ENCODE measurements at regions not wholly inside any gene's neighbourhood (a gene's known extent, or its start where the extent isn't known, plus 50 kb on each side); places are given as distances from the start of the nearest gene placed in this dataset.
A peak's percentile ranks its signal among the peaks of the same experiment; 100 is the strongest.

DNA sequence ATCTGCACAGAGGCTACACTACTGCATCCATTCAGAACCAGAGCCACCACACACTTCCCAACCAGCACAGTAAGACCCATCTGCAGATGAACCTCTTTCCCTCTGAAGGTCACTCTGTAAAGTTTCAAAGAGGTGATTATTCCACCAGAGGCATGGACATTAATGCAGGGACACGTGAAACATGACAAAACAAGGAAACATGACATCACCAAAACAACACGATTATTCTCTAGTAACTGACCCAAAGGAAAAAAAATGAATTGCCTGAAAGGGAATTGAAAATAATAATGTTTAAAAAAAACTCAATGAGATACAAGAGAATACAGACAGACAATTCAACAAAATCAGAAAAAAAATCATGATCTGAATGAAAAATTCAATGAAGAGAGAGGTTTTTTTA is 139.1 kb downstream of the RERGL start:
- POLR2A ChIA-PET, result no interaction called here
- H3K4me3 ChIP-seq (ENCODE audit: low read depth, low read length), result no peak overlapping the region
- intact Hi-C loops (cut with micrococcal nuclease; ENCODE audit: unreplicated experiment), result no loop called here
- H3K4me1 ChIP-seq, result no peaks in the 10 kb centered on the region
- no peak for DNase-seq
- H3K27me3 Mint-ChIP-seq (ENCODE audit: insufficient read depth, unreplicated experiment), result no peaks in the 10 kb centered on the region
- TF ChIP-seq, protein P1, sequence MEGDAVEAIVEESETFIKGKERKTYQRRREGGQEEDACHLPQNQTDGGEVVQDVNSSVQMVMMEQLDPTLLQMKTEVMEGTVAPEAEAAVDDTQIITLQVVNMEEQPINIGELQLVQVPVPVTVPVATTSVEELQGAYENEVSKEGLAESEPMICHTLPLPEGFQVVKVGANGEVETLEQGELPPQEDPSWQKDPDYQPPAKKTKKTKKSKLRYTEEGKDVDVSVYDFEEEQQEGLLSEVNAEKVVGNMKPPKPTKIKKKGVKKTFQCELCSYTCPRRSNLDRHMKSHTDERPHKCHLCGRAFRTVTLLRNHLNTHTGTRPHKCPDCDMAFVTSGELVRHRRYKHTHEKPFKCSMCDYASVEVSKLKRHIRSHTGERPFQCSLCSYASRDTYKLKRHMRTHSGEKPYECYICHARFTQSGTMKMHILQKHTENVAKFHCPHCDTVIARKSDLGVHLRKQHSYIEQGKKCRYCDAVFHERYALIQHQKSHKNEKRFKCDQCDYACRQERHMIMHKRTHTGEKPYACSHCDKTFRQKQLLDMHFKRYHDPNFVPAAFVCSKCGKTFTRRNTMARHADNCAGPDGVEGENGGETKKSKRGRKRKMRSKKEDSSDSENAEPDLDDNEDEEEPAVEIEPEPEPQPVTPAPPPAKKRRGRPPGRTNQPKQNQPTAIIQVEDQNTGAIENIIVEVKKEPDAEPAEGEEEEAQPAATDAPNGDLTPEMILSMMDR (IDR thresholded peaks at IDR 0.05; ENCODE audit: insufficient read depth in 1 of 2, low read depth in 1 of 2, low read length in 1 of 2, severe bottlenecking in 1 of 2, unreplicated experiment in 1 of 2), result no peak
- no peak overlapping the region for H3K4me3 Mint-ChIP-seq (ENCODE audit: unreplicated experiment)
- H3K27ac Mint-ChIP-seq (ENCODE audit: unreplicated experiment), result no peak overlapping the region
- H3K36me3 ChIP-seq (ENCODE audit: control insufficient read depth, insufficient read depth, low read length), result no peaks in the 10 kb centered on the region
- no TSS peak for BruUV-seq (replicated peaks)
- H3K9me3 ChIP-seq, result no peaks in the 10 kb centered on the region
- no peaks in the 10 kb centered on the region for H3K9me3 Mint-ChIP-seq (ENCODE audit: unreplicated experiment)
- CTCF ChIA-PET, result interaction anchor here (0.6 to 0.7 kb wide), 2 partner anchors 306 to 1985 kb away, joined by 3 read pairs; no protein-coding TSS in a partner anchor
- no peaks in the 10 kb centered on the region for H3K4me1 Mint-ChIP-seq (ENCODE audit: low read depth, unreplicated experiment)
- no peaks in the 10 kb centered on the region for H3K27me3 ChIP-seq (replicated peaks; ENCODE audit: control insufficient read depth, insufficient read depth, low read length)
- no peaks in the 10 kb centered on the region for H3K36me3 Mint-ChIP-seq (ENCODE audit: insufficient read depth, unreplicated experiment)

DNA sequence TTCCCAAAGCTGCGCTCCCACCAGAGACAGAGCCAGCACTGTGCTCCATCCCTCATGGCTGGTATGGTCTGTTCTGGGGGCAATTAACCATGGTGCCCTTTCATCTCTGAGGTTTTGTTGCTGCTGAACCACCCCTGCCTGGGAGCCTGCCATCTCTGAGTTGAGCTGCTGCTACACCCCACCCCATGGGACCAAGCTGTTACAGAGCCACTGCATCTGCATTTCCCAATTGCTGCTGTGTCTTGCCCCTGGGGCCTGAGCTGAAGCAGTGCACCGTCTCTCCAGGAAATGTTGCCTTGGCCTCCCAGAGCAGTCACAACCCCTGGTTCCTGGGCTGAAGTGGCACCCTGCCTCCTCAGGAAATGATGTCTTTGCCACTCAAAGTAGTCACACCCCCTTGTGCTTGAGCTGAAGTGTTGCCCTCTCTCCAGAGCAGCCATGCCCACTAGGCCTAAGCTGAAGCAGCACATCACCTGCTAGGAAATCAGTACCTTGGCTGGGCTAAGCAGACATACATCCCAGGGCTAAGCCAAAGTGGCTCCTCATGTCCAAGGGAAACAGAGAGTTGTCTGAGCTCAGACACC is 140.3 kb downstream of the RERGL start:
- no peaks in the 10 kb centered on the region for H3K36me3 Mint-ChIP-seq (ENCODE audit: insufficient read depth, unreplicated experiment)
- no peak overlapping the region for H3K4me3 Mint-ChIP-seq (ENCODE audit: unreplicated experiment)
- no TSS peak for BruUV-seq (replicated peaks)
- Histone ChIP-seq H3K27me3 (replicated peaks; ENCODE audit: control insufficient read depth, insufficient read depth, low read length) (no peaks in the 10 kb centered on the region), H3K4me1 (no peaks in the 10 kb centered on the region), H3K4me3 (ENCODE audit: low read depth, low read length) (no peak overlapping the region), H3K36me3 (ENCODE audit: control insufficient read depth, insufficient read depth, low read length) (no peaks in the 10 kb centered on the region), H3K9me3 (no peaks in the 10 kb centered on the region)
- TF ChIP-seq, protein P1 (IDR thresholded peaks at IDR 0.05; ENCODE audit: insufficient read depth in 1 of 2, low read depth in 1 of 2, low read length in 1 of 2, severe bottlenecking in 1 of 2, unreplicated experiment in 1 of 2), result no peak
- H3K9me3 Mint-ChIP-seq (ENCODE audit: unreplicated experiment), result no peaks in the 10 kb centered on the region
- intact Hi-C loops (cut with micrococcal nuclease; ENCODE audit: unreplicated experiment), result no loop called here
- no peak for DNase-seq
- no peaks in the 10 kb centered on the region for H3K4me1 Mint-ChIP-seq (ENCODE audit: low read depth, unreplicated experiment)
- POLR2A ChIA-PET, result no interaction called here
- H3K27me3 Mint-ChIP-seq (ENCODE audit: insufficient read depth, unreplicated experiment), result no peaks in the 10 kb centered on the region
- H3K27ac Mint-ChIP-seq (ENCODE audit: unreplicated experiment), result no peak overlapping the region
- CTCF ChIA-PET, result no interaction called here

DNA sequence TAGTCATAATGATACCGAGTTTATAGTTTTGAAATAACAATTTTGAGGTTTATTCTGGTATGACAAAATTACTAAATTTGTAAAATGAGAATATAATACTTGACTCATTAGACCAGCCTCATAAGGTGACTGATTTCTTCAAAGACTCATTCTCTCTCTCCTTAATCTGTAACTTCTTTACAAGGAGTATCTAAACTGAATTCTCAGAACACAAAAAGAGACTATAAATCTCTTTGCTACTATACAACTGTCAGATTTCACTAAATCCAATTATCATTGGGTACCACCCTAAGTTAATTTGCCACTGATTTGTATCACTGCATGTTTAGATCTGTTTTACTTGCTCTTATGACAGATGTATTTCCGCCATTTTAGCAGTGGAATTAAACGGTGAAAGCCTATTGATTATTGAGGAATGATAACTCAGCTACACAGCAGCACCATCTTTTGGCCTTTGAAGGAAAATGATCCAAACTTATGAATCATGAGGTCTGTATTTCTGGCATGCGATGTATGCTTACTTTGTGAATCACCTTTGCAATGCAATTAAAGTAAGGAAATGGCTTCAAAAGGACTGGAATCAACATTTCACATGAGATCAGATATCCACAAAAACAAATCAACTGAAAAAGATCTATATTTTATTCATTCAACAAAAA is 161.2 kb downstream of the RERGL start:
- H3K4me1 ChIP-seq, result peaks cover 18% of the 10 kb centered on the region
- Mint-ChIP-seq H3K36me3 (ENCODE audit: insufficient read depth, unreplicated experiment) (no peaks in the 10 kb centered on the region), H3K4me1 (ENCODE audit: low read depth, unreplicated experiment) (peaks cover 7% of the 10 kb centered on the region), H3K27me3 (ENCODE audit: insufficient read depth, unreplicated experiment) (no peaks in the 10 kb centered on the region), H3K4me3 (ENCODE audit: unreplicated experiment) (peak overlapping the region; percentile 40), H3K9me3 (ENCODE audit: unreplicated experiment) (no peaks in the 10 kb centered on the region), H3K27ac (ENCODE audit: unreplicated experiment) (peak overlapping the region; percentile 41)
- no peaks in the 10 kb centered on the region for H3K9me3 ChIP-seq
- DNase-seq, result peak; percentile 33 to 61
- ChIA-PET CTCF (no interaction called here), POLR2A (no interaction called here)
- TF ChIP-seq, protein P1 (IDR thresholded peaks at IDR 0.05; ENCODE audit: insufficient read depth in 1 of 2, low read depth in 1 of 2, low read length in 1 of 2, severe bottlenecking in 1 of 2, unreplicated experiment in 1 of 2), result peak; percentile 41 to 47
- no TSS peak for BruUV-seq (replicated peaks)
- intact Hi-C loops (cut with micrococcal nuclease; ENCODE audit: unreplicated experiment), result loop anchor here (1.0 to 5.0 kb wide), 5 partner anchors 64 to 990 kb away; no protein-coding TSS in a partner anchor
- H3K4me3 ChIP-seq (ENCODE audit: low read depth, low read length), result no peak overlapping the region
- no peaks in the 10 kb centered on the region for H3K36me3 ChIP-seq (ENCODE audit: control insufficient read depth, insufficient read depth, low read length)
- no peaks in the 10 kb centered on the region for H3K27me3 ChIP-seq (replicated peaks; ENCODE audit: control insufficient read depth, insufficient read depth, low read length)

All from Caco-2 (cell line).